Ascending aorta (tissue), 2 donors: ENCODE measurements at regions not wholly inside any gene's neighbourhood (a gene's known extent, or its start where the extent isn't known, plus 50 kb on each side); places are given as distances from the start of the nearest gene placed in this dataset.

ENCODE experiments used
- DNase-seq, 2 donors: peaks; one replicate each; pipeline ENCODE4 v3.0.0-alpha.2; 2019; ENCODE audit warnings: low spot score in 2 of 2
- H3K27ac ChIP-seq, 2 donors: fragments of 200-600 bp; sonication (generic); one replicate each; pipeline ENCODE4 v1.5.1; 2016 to 2017; ENCODE audit warnings: mild to moderate bottlenecking in 1 of 2
- H3K27me3 ChIP-seq: fragments of 200-600 bp; sonication (generic); one replicate; pipeline ENCODE4 v1.5.1; 2017
- H3K36me3 ChIP-seq, 2 donors: fragments of 200-600 bp; sonication (generic); one replicate each; pipeline ENCODE4 v1.5.1; 2016
- H3K4me1 ChIP-seq, 2 donors: fragments of 200-600 bp; sonication (generic); one replicate each; pipeline ENCODE4 v1.5.1; 2016 to 2017; ENCODE audit warnings: mild to moderate bottlenecking in 1 of 2
- H3K4me3 ChIP-seq, 2 donors: fragments of 200-600 bp; sonication (generic); one replicate each; pipeline ENCODE4 v1.5.1; 2016 to 2017; ENCODE audit warnings: mild to moderate bottlenecking in 1 of 2
- H3K9me3 ChIP-seq, 2 donors: fragments of 200-600 bp; sonication (generic); one replicate each; pipeline ENCODE4 v1.5.1; 2016
- CTCF ChIP-seq, 3 experiments: fragments of 200-600 bp in 2 of 3; fragments of 450-650 bp in 1 of 3; sonication (generic) in 2 of 3; IDR thresholded peaks; one replicate each; pipeline ENCODE4 v1.5.1; 2016 to 2019; ENCODE audit warnings: antibody characterized with exemption in 3 of 3, mild to moderate bottlenecking in 1 of 3, moderate library complexity in 1 of 3
- intact Hi-C: fragments of 100-400 bp; cut with DNase I; formaldehyde crosslinking; loops from one replicate; pipeline ENCODE4 v1.15.1; 2023

- intact Hi-C loops = no loop called here
- H3K9me3 ChIP-seq = no peaks in the 10 kb centered on the region
- H3K4me3 ChIP-seq = no peak overlapping the region
- no peaks in the 10 kb centered on the region for H3K36me3 ChIP-seq
- DNase-seq = no peak
- no peaks in the 10 kb centered on the region for H3K4me1 ChIP-seq
- no peaks in the 10 kb centered on the region for H3K27me3 ChIP-seq
- no peak for TF ChIP-seq CTCF (IDR thresholded peaks at IDR 0.05)
- no peak overlapping the region for H3K27ac ChIP-seq
Observed at GRCh38 chr14:98242903-98243302, 1029.1 kb downstream of the BCL11B start.

- Histone ChIP-seq H3K36me3 (no peaks in the 10 kb centered on the region), H3K4me3 (no peak overlapping the region), H3K27me3 (no peaks in the 10 kb centered on the region), H3K4me1 (no peaks in the 10 kb centered on the region), H3K9me3 (no peaks in the 10 kb centered on the region), H3K27ac (no peak overlapping the region)
- DNase-seq = no peak
- intact Hi-C loops = no loop called here
- TF ChIP-seq CTCF (IDR thresholded peaks at IDR 0.05) = no peak
Observed at GRCh38 chr14:98243332-98243731, 1028.7 kb downstream of the BCL11B start.

DNA sequence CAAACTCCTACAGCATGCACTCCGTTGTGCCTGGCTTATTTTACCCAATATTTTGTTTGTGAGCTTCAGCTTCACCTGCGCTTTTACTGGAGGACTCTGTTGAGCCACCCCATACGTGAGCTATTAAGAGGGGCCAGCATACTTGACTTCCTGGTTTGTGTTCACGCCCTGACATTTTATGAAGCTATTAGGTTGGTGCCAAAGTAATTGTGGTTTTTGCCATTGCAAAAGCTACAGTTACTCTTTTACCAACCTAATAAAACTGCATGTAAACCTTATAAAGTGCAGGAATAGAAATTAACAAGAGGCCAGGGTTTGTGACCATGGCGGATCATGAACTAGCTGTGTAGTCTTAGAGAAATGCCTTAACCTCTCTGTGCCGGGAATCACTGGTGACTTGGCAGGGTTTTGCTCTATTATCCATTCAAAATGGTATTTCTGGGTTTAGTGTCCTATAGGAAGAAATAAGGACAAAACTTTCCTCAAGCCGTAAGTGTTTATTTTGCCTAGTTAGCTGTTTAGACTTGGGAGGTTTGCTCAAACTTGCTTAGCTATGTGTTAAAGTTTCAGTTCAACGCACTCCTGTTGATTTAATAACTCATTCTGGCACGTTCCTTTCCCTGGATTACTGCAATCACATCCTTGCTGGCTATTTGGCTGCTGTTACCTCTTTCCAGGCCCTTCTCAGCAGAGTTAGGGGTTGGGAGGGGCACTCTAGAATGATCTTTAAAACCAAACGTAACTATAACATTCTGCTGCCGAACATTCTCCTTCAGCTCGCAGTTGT lies 1027.6 kb downstream of the BCL11B start:
- Histone ChIP-seq H3K4me1 (no peaks in the 10 kb centered on the region), H3K27me3 (no peaks in the 10 kb centered on the region), H3K27ac (no peak overlapping the region), H3K4me3 (no peak overlapping the region), H3K36me3 (no peaks in the 10 kb centered on the region), H3K9me3 (no peaks in the 10 kb centered on the region)
- no peak for TF ChIP-seq CTCF (IDR thresholded peaks at IDR 0.05)
- no peak for DNase-seq
- intact Hi-C loops = no loop called here

DNA sequence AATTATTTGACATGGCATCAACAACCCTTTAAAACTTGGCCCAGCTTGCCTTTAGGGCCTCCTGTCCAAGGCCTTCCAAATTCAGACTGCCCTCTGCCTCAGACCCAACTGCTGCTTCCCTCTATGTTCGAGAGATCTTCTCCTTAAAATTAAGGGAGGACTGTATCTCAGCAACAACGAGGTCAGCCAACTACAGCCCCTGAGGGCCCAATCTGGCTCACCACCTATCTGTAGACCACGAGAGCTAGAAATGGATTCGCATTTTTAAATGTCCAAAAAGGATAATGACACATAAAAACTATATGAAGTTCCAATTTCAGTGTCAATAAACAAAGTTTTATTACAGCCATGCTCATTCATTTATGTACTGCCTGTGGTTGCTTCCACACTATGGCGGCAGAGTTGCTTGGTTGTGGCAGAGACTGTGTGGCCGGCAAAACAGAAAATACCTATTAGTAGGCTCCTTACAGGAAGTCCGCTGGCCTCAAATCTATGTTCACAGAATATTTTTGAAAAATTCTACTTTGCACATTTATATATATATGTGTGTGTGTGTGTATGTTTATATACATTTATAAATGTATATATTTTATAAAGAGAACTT lies 1026.9 kb downstream of the BCL11B start:
- intact Hi-C loops = no loop called here
- Histone ChIP-seq H3K36me3 (no peaks in the 10 kb centered on the region), H3K9me3 (no peaks in the 10 kb centered on the region), H3K4me1 (no peaks in the 10 kb centered on the region), H3K27ac (no peak overlapping the region), H3K27me3 (no peaks in the 10 kb centered on the region), H3K4me3 (no peak overlapping the region)
- DNase-seq = no peak
- TF ChIP-seq CTCF (IDR thresholded peaks at IDR 0.05) = no peak

GRCh38 chr14:98249057-98249456 lies 1022.9 kb downstream of the BCL11B start:
- no peak for DNase-seq
- intact Hi-C loops = no loop called here
- Histone ChIP-seq H3K27ac (no peak overlapping the region), H3K36me3 (no peaks in the 10 kb centered on the region), H3K4me1 (no peaks in the 10 kb centered on the region), H3K4me3 (no peak overlapping the region), H3K27me3 (no peaks in the 10 kb centered on the region), H3K9me3 (no peaks in the 10 kb centered on the region)
- TF ChIP-seq CTCF (IDR thresholded peaks at IDR 0.05) = no peak
